ENCODE measurements at regions not wholly inside any gene's neighbourhood (a gene's known extent, or its start where the extent isn't known, plus 50 kb on each side); places are given as distances from the start of the nearest gene placed in this dataset.

DNA sequence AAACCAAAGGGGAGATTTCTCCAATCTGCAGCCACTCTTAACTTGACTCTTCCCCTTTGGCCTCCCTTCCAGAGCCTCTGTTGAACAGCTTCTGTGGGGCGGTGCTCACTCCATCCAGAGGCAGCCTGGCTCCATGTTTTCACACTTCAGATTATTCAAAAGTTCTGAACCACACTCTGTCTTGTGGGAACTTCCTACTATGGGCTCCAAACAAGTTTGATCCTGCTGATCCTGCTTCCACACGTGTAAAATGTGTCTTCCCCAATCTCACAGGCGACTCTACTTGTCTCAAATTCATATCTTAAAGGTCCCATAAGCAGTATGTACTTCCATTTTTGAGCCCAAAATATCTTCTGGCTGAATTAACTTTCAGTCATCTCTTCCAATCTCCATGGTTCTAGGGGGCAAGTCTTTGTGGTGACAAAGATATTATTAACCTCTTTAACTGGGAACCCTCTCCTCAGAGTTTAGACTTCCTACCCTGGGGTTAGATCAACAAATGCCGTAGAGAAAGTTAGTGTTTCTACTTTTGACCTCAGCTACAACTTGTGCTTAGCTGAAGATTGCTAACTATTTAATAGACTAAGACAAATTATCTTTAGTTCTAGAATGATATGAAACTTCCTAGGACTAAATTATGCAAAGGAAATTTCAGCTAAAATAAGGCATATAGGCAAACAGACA lies 176.3 kb upstream of the BCL6 start:
- TF ChIP-seq, protein P1, sequence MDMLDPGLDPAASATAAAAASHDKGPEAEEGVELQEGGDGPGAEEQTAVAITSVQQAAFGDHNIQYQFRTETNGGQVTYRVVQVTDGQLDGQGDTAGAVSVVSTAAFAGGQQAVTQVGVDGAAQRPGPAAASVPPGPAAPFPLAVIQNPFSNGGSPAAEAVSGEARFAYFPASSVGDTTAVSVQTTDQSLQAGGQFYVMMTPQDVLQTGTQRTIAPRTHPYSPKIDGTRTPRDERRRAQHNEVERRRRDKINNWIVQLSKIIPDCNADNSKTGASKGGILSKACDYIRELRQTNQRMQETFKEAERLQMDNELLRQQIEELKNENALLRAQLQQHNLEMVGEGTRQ (CRISPR knock-in tag; IDR thresholded peaks at IDR 0.05): no peak
- TF ChIP-seq, protein P2, sequence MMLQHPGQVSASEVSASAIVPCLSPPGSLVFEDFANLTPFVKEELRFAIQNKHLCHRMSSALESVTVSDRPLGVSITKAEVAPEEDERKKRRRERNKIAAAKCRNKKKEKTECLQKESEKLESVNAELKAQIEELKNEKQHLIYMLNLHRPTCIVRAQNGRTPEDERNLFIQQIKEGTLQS (CRISPR knock-in tag; conservative IDR thresholded peaks at IDR 0.05): no peak
- TF ChIP-seq CTCF (IDR thresholded peaks at IDR 0.05) (no peak), TEAD4 (CRISPR knock-in tag; IDR thresholded peaks at IDR 0.05) (no peak), ZNF532 (CRISPR knock-in tag; IDR thresholded peaks at IDR 0.05; ENCODE audit: borderline replicate concordance) (no peak), ELF4 (CRISPR knock-in tag; IDR thresholded peaks at IDR 0.05; ENCODE audit: low read depth) (no peak), SMAD4 (CRISPR knock-in tag; IDR thresholded peaks at IDR 0.05) (no peak), TCF7 (CRISPR knock-in tag; IDR thresholded peaks at IDR 0.05; ENCODE audit: low read depth) (no peak), ARID4B (CRISPR knock-in tag; IDR thresholded peaks at IDR 0.05; ENCODE audit: borderline replicate concordance) (no peak)

All from WTC11 (cell line).